Tibial artery (tissue), 4 donors: ENCODE measurements at regions not wholly inside any gene's neighbourhood (a gene's known extent, or its start where the extent isn't known, plus 50 kb on each side); places are given as distances from the start of the nearest gene placed in this dataset.

Experiments used
- DNase-seq, 2 donors: peaks; one replicate each; pipeline ENCODE4 v3.0.0-alpha.2; 2019
- H3K27ac ChIP-seq, 2 donors: fragments of 200-600 bp; sonication (generic) in 1 of 2; 1 replicate in 1 of 2; 2 replicates in 1 of 2; pipeline ENCODE4 v1.5.1; 2018 to 2019; ENCODE audit warnings: mild to moderate bottlenecking in 1 of 2
- H3K27me3 ChIP-seq, 2 donors: fragments of 200-600 bp; sonication (generic) in 1 of 2; one replicate each; pipeline versions ENCODE4 v1.5.1 to v1.6.0; 2016 to 2019
- H3K36me3 ChIP-seq, 3 donors: fragments of 200-600 bp; sonication (generic) in 2 of 3; one replicate each; pipeline ENCODE4 v1.5.1; 2016 to 2019; ENCODE audit warnings: mild to moderate bottlenecking in 2 of 3
- H3K4me1 ChIP-seq, 4 donors: fragments of 200-600 bp; sonication (generic) in 2 of 4; 1 replicate in 3 of 4; 2 replicates in 1 of 4; pipeline ENCODE4 v1.5.1; 2016 to 2019
- H3K4me3 ChIP-seq, 2 donors: fragments of 200-600 bp; sonication (generic) in 1 of 2; 1 replicate in 1 of 2; 2 replicates in 1 of 2; pipeline ENCODE4 v1.5.1; 2018 to 2019; ENCODE audit warnings: mild to moderate bottlenecking in 2 of 2
- H3K9me3 ChIP-seq, 3 donors: fragments of 200-600 bp; sonication (generic) in 1 of 3; one replicate each; pipeline ENCODE4 v1.5.1; 2016 to 2019
- CTCF ChIP-seq, 2 experiments: fragments of 200-600 bp in 1 of 2; fragments of 450-650 bp in 1 of 2; IDR thresholded peaks; one replicate each; pipeline ENCODE4 v1.5.1; 2017 to 2019; ENCODE audit warnings: antibody characterized with exemption in 2 of 2, mild to moderate bottlenecking in 1 of 2, moderate library complexity in 1 of 2
- intact Hi-C: fragments of 100-400 bp; cut with DNase I; formaldehyde crosslinking; loops from one replicate; pipeline ENCODE4 v1.15.0; 2023; ENCODE audit warnings: low total_unique reads

- no peaks in the 10 kb centered on the region for H3K36me3 ChIP-seq
- no peaks in the 10 kb centered on the region for H3K9me3 ChIP-seq
- H3K27ac ChIP-seq, result no peak overlapping the region
- no peaks in the 10 kb centered on the region for H3K4me1 ChIP-seq
- DNase-seq, result no peak
- TF ChIP-seq CTCF (IDR thresholded peaks at IDR 0.05), result no peak
- H3K4me3 ChIP-seq, result no peak overlapping the region
- intact Hi-C loops, result no loop called here
- H3K27me3 ChIP-seq, result no peaks in the 10 kb centered on the region
Measured at GRCh38 chr2:164102366-164102765, 366.6 kb upstream of the FIGN start.

GRCh38 chr2:164091673-164092072, 355.9 kb upstream of the FIGN start:
- Histone ChIP-seq H3K27me3 (no peaks in the 10 kb centered on the region), H3K36me3 (no peaks in the 10 kb centered on the region), H3K4me1 (no peaks in the 10 kb centered on the region), H3K4me3 (no peak overlapping the region), H3K27ac (no peak overlapping the region), H3K9me3 (no peaks in the 10 kb centered on the region)
- intact Hi-C loops, result no loop called here
- no peak for DNase-seq
- TF ChIP-seq CTCF (IDR thresholded peaks at IDR 0.05), result no peak

GRCh38 chr2:164090533-164090932, 354.7 kb upstream of the FIGN start:
- H3K36me3 ChIP-seq, result no peaks in the 10 kb centered on the region
- no peak overlapping the region for H3K4me3 ChIP-seq
- no peaks in the 10 kb centered on the region for H3K9me3 ChIP-seq
- TF ChIP-seq CTCF (IDR thresholded peaks at IDR 0.05), result no peak
- H3K27ac ChIP-seq, result no peak overlapping the region
- H3K4me1 ChIP-seq, result no peaks in the 10 kb centered on the region
- DNase-seq, result no peak
- intact Hi-C loops, result no loop called here
- no peaks in the 10 kb centered on the region for H3K27me3 ChIP-seq

- no peak for TF ChIP-seq CTCF (IDR thresholded peaks at IDR 0.05)
- peaks cover 0 to 5% (median under 1%) of the 10 kb centered on the region in 4 donors for H3K4me1 ChIP-seq
- no peaks in the 10 kb centered on the region for H3K36me3 ChIP-seq
- H3K9me3 ChIP-seq, result no peaks in the 10 kb centered on the region
- H3K4me3 ChIP-seq, result no peak overlapping the region
- intact Hi-C loops, result no loop called here
- DNase-seq, result no peak
- H3K27ac ChIP-seq, result no peak overlapping the region
- H3K27me3 ChIP-seq, result no peaks in the 10 kb centered on the region
Measured at GRCh38 chr2:164084066-164084465, 348.3 kb upstream of the FIGN start.

- H3K4me1 ChIP-seq, result peaks cover 0 to 13% (median 1%) of the 10 kb centered on the region in 4 donors
Measured at GRCh38 chr2:164080486-164080885, 344.7 kb upstream of the FIGN start.

More at GRCh38 chr2:164080486-164080885, 344.7 kb upstream of the FIGN start:
- no peaks in the 10 kb centered on the region for H3K9me3 ChIP-seq
- intact Hi-C loops, result no loop called here
- H3K27ac ChIP-seq, result no peak overlapping the region
- no peaks in the 10 kb centered on the region for H3K36me3 ChIP-seq
- DNase-seq, result no peak
- TF ChIP-seq CTCF (IDR thresholded peaks at IDR 0.05), result no peak
- H3K4me3 ChIP-seq, result no peak overlapping the region
- H3K27me3 ChIP-seq, result no peaks in the 10 kb centered on the region
